Stomach (tissue), 4 donors: ENCODE measurements at regions not wholly inside any gene's neighbourhood (a gene's known extent, or its start where the extent isn't known, plus 50 kb on each side); places are given as distances from the start of the nearest gene placed in this dataset.

Experiments
- EP300 ChIP-seq: sonication (generic); formaldehyde crosslinking; IDR thresholded peaks from one replicate; pipeline ENCODE4 v1.6.1; 2017; ENCODE audit warnings: antibody characterized with exemption
- POLR2A ChIP-seq, 4 donors: fragments of 450-650 bp; IDR thresholded peaks; one replicate each; pipeline ENCODE4 v1.6.1; 2016; ENCODE audit warnings: antibody characterized with exemption in 4 of 4, control low read depth in 2 of 4, mild to moderate bottlenecking in 1 of 4, moderate library complexity in 1 of 4
- POLR2AphosphoS5 ChIP-seq, 3 donors: sonication (generic); formaldehyde crosslinking; IDR thresholded peaks; one replicate each; pipeline ENCODE4 v1.6.1; 2016; ENCODE audit warnings: antibody characterized with exemption in 3 of 3
- TF ChIP-seq, protein P1 (sequence below), 7 experiments: fragments of 450-650 bp in 4 of 7; fragments of 200-600 bp in 3 of 7; sonication (generic) in 3 of 7; IDR thresholded peaks; one replicate each; pipeline ENCODE4 v1.5.1; 2016 to 2019; ENCODE audit warnings: antibody characterized with exemption in 7 of 7, control low read depth in 2 of 7, mild to moderate bottlenecking in 1 of 7

DNA sequence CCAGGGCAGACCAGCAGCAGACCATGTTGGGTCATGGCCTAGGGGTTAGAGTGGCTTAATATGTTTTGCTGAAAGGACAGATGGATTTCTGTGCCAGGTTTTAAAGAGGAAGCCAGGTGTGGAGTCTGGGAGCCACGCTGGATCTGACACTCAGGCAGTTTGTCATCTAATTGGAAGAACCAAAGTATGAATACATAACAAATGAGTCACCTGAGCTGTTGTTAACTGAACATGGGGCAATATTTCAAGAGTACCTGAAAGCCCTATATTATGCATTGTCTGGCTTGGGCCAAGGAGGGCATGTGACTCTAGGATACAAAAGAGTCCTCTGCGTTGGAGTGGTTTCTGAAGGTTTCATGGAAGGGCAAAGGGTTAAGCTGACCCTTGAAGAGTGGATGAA is 70.6 kb downstream of the LMO4 start:
- TF ChIP-seq, protein P1, sequence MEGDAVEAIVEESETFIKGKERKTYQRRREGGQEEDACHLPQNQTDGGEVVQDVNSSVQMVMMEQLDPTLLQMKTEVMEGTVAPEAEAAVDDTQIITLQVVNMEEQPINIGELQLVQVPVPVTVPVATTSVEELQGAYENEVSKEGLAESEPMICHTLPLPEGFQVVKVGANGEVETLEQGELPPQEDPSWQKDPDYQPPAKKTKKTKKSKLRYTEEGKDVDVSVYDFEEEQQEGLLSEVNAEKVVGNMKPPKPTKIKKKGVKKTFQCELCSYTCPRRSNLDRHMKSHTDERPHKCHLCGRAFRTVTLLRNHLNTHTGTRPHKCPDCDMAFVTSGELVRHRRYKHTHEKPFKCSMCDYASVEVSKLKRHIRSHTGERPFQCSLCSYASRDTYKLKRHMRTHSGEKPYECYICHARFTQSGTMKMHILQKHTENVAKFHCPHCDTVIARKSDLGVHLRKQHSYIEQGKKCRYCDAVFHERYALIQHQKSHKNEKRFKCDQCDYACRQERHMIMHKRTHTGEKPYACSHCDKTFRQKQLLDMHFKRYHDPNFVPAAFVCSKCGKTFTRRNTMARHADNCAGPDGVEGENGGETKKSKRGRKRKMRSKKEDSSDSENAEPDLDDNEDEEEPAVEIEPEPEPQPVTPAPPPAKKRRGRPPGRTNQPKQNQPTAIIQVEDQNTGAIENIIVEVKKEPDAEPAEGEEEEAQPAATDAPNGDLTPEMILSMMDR (IDR thresholded peaks at IDR 0.05), result no peak
- TF ChIP-seq POLR2AphosphoS5 (IDR thresholded peaks at IDR 0.05), result no peak
- TF ChIP-seq POLR2A (IDR thresholded peaks at IDR 0.05), result no peak
- no peak for TF ChIP-seq EP300
